Inferior parietal cortex (tissue), 1 donor: ENCODE measurements at regions not wholly inside any gene's neighbourhood (a gene's known extent, or its start where the extent isn't known, plus 50 kb on each side); places are given as distances from the start of the nearest gene placed in this dataset.

Source experiments
- DNase-seq: peaks from one replicate; pipeline ENCODE4 v3.0.0-alpha.2; 2016; ENCODE audit errors: extremely low spot score

- no peak for DNase-seq
Measured at GRCh38 chr16:73599870-73600269, 551.9 kb upstream of the ZFHX3 start.

GRCh38 chr16:73599351-73599750, 551.4 kb upstream of the ZFHX3 start:
- DNase-seq, result no peak

DNA sequence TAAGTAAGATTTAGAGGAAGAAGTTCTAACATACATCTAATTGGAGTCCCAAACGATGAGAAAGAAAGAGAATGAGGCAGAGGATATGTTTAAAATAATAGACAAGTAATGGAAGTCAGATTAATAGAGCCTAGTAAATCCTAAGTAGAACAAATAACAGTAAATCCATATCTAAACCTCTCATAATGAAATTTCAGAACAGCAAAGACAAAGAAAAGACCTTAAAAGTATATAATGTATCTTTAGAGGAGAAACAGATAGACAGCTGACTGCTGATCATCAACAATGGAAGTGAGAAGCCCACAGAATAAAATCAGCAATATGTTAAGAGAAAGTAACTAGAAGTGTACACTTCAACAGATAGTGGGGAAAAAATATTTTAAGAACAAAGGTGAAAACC, 536.2 kb upstream of the ZFHX3 start:
- DNase-seq, result no peak

DNA sequence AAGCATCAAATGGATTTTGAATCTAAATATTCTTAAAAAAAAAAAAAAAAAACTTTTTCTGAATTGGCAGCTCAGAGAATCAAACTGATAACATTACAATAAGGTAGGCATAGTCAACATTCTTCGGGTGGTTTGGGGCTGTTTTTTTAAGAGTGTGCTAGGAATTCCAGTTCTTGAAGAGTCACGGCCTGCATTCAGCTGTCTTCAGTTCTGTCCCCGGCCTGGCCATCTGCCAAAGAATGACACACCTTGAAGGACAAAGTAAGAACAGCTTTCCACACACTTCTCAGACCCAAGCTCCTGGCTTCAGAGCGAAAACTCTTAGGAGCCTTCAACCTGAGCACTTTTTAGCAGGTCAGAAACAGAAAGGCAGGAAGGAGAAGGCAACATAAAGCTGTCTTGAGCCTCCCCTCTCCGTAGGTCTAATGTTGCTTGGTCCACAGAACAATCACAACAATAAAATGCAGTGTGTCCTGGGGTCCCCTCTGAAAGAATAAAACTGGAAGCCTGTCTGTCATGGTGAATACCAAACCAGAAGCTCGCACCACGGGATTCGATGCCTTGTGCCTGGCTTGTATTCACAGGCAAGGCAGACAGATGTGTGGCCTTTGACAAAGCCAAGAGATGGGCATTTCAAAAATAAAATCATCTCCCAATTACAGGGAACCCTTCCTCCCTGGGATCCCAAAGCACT, 524.4 kb upstream of the ZFHX3 start:
- no peak for DNase-seq

DNA sequence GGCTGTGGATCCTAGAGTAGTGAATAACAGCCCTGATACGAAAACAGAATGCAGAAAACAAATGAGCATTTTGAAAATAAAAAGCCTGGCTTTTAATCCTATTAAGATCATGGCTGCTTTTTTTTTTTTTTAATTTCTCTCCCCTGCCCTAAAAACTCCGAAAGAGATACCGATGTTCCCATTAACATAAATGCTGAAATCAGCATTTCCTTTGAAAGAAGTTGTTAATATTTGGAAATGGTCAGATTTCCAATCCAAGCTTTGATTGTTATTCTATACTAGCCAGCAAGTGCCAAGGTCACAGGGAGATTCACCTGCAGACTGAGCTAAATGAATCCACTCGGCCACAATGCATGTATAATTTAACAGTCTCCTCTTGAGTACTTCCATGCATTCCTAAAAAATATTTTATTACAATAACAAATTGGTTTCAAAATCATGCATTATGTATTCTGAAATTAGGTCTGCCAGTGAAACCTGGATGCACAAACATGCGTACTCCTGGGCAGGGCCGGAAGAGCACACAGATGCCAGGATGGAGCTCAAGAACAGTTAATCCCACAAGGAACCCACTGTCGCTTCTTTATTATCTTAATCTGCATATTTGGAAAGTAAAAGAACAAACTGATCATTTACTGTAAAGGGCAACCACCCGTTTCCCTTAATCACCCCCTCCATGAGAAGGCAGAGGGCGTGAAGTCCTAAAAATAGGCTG, 521.5 kb upstream of the ZFHX3 start:
- no peak for DNase-seq

DNA sequence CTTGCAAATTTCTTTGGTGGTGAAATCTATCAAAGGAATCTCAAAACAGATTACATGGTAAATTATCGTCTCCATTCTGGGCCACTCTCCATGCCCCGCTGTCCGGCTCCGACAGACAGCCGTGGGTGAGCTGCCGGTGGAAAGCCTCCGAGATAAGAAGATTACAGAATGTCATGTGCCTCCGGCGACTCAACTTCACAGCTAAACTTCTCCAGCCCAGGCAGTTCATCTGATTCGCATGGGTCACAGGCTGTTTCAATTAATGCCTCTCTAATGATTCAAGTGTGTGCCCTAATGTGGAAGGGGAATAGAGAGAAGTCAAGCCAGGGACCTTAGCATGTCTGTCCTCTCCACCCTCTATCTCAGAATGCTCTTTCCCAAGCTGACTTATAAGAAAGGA, 520.8 kb upstream of the ZFHX3 start:
- no peak for DNase-seq

GRCh38 chr16:73565925-73566324, 518.0 kb upstream of the ZFHX3 start:
- no peak for DNase-seq

DNA sequence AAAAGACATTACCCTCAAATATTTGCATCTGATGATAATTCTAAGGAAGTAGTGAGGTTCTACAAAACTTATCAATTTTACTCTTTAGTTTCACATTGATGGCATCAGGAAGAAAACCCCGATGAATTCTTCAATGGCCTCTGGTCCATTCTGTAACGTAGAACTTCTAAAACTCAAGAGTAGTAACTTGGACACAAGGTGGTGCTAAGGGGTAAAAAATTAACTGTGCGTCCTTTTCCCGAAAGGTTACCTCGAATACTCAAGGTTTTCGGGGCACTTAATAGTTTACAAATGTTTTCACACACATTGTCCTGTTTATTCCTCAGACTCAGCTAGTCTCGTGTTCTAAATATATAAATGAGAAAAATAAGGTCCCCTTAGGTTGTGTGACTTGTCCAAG, 517.3 kb upstream of the ZFHX3 start:
- DNase-seq, result peak; percentile 39

GRCh38 chr16:73563709-73564108, 515.8 kb upstream of the ZFHX3 start:
- no peak for DNase-seq

- DNase-seq, result no peak
Measured at GRCh38 chr16:73560497-73560896, 512.6 kb upstream of the ZFHX3 start.

DNA sequence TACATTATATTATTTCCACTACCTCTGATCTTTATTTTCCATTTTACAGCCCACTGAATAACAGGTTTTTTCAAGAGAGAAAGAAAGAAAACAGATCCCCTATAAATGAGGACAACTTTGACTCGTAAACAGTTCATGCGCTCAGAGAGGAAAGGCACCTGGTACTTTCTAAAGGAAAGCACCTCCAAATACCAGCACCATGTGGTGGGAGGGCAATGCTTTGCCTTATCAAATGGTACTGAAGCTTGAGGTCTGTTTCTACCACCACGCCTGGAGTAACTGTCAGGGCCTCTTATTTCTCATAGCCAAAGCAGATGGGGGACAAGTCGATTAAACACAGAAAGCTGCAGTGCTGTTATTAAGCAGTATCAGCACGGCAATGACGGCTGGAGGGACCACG, 510.3 kb upstream of the ZFHX3 start:
- DNase-seq, result no peak

DNA sequence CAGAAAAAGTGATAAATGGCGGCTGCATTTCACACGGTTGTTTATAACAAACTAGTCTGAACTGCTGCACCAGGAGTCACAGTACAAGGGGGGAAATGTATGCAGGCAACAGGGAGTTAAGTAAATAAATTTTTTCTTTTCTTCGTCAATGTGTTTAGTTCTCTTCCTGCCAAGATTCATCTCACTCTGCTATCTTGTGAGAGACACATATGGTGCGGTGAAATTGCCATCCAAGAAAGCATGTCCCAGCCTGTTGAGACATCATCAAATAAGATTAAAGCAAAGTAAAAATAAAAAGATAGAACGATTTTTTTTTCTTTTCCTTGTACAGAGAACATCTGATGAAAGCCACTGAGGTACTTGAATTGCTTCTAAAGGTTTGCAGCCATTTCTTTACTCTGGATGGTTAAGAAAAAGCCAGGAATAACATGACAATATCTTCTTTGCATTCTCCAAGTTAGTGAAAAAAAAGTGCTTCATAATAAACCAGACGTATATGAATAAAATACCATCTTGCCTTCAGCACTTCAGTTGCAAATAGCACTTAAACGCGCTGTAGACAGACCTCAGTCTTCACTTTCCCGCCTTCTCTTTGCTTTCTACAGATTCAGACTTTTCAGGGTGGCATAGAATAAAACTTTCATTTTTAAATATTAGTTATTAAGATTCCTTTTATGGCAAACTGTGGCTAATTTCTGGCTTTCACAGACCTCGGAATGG, 506.2 kb upstream of the ZFHX3 start:
- DNase-seq, result no peak

DNA sequence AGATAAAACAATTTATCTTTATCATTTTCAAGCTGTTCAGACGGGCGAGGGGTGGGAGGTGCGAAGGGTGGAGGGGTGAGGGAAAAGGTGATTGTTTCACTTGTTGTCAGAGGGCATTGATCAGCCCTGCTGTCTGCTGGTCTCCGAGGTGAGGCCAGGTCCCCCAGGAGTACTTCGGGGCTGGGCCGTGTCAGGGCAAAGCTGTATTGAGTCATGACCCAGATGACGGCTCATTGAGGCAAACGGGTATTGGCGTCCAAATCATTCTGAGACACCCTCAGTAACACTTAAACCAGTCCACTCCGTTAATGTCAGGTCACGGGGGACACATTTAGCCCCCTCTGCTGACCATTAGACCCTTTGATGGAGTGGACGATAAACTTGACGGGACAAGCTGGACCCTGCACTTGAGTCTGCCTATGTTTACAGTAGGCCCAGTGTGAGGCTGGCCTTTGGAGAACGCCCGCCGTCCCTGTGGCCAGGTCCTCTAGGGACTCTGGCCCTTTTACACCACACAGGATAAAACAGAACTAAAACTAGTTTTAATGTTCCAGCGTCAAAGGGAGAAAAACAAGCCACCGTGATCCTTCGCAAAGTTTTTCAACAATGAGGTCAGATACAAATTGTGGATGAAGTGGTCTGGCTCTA, 502.2 kb upstream of the ZFHX3 start:
- DNase-seq, result no peak

- DNase-seq, result no peak
Measured at GRCh38 chr16:73547552-73548403, 499.9 kb upstream of the ZFHX3 start.

GRCh38 chr16:73546341-73546845, 498.5 kb upstream of the ZFHX3 start:
- DNase-seq, result no peak

DNA sequence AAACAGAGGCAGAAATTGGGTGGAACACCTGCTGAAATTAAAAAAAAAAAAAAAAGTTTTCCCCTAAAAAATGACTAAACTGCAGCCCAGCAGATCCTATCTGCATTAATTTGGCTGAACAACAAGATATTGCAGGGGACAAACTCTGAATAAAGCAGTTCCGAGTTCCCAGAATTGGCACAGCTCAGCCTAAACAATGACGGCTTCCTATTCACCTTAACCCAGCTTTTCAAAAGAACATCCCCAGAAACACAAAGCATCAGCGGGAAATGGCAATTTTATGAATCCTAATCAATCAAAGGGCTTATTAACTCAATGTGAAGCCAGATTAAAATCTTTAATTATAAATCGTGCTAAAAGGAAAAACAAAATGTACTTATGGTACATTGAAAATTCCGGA, 497.8 kb upstream of the ZFHX3 start:
- DNase-seq, result no peak

DNA sequence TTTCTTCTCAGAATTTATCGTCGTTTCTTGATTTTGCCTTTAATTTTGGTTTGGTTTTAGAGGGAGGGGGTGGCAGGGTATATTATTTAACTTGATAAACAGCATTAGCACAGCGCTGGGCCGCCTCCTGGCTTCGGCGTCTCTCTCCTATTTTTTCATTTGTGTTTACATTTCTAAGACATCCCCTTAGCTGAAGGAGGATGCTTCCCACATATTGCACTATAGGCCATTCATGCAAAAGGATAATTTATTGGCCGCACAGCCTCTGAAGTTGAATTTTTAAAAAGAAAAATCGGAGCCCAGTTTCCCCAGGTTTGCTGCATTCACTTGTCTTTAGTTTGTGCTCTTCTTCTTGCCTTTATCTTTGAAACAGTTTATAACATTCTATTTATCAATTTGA, 497.4 kb upstream of the ZFHX3 start:
- DNase-seq, result no peak

GRCh38 chr16:73544826-73545225, 496.9 kb upstream of the ZFHX3 start:
- DNase-seq, result no peak

GRCh38 chr16:73543970-73544599, 496.2 kb upstream of the ZFHX3 start:
- no peak for DNase-seq

DNA sequence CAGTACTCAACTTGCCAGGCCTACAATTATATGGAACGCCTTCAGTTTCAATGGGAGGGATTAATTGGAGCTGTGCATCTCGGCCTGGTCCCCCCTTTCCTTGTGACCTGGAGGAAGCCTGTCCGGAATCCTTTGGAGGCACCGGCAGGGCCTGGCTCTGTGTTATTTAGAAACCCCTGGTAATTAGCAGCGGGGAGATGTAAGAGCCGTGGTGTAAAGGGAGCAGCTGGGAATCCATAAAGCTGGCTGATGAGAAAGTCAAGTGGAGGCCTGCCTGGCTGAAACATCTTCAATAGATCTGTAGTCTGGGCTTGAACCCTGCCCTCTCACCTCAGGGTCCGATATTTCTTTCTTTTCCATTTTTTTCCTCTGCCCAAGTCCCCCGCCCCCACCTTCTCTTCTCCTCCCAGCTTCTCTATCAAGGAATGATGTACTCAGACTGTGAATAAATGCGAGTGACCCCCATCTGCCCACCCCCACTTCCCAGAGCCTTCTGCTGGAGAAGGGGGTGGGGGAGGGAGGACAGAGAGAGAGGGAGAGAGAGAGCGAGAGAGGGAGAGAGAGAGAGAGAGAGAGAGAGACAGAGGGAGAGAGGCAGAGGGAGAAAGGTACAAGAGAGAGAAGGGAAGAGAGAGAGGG, 495.5 kb upstream of the ZFHX3 start:
- DNase-seq, result no peak
